Stimulated activated naive B cell treated with anti-CD40 and anti-IgM and Interleukin-4, amounts not matched to agents 10 μg/mL and 1 μg/mL and 100 μg/mL, for 72 hours (primary cell): ENCODE measurements at regions not wholly inside any gene's neighbourhood (a gene's known extent, or its start where the extent isn't known, plus 50 kb on each side); places are given as distances from the start of the nearest gene placed in this dataset.

Source experiments
- ATAC-seq, 2 donors: fragments of 150-1000 bp; cut with Tn5 transposase; replicated peaks; 2 replicates each; pipeline ENCODE4 v1.10.0; 2021; ENCODE audit warnings: moderate library complexity in 1 of 2
- DNase-seq: peaks from one replicate; pipeline ENCODE4 v3.0.0; 2021
- H3K27ac Mint-ChIP-seq: one replicate; pipeline ENCODE4 v1.8.0; 2022; ENCODE audit warnings: mild to moderate bottlenecking, mixed read lengths
- H3K27me3 Mint-ChIP-seq, 2 donors: one replicate each; pipeline ENCODE4 v1.8.0; 2022; ENCODE audit warnings: mixed read lengths in 2 of 2
- H3K36me3 Mint-ChIP-seq, 2 donors: one replicate each; pipeline ENCODE4 v1.8.0; 2022; ENCODE audit warnings: mixed read lengths in 2 of 2, mild to moderate bottlenecking in 1 of 2
- H3K4me1 Mint-ChIP-seq, 2 donors: one replicate each; pipeline ENCODE4 v1.8.0; 2022; ENCODE audit warnings: mixed read lengths in 2 of 2, mild to moderate bottlenecking in 1 of 2
- H3K4me3 Mint-ChIP-seq, 2 donors: one replicate each; pipeline ENCODE4 v1.8.0; 2022; ENCODE audit warnings: mild to moderate bottlenecking in 2 of 2, mixed read lengths in 2 of 2, moderate library complexity in 1 of 2
- H3K9me3 Mint-ChIP-seq, 2 donors: one replicate each; pipeline ENCODE4 v1.8.0; 2022; ENCODE audit warnings: mixed read lengths in 2 of 2, mild to moderate bottlenecking in 1 of 2

- DNase-seq (no peak), ATAC-seq (no peak)
- Mint-ChIP-seq H3K27me3 (peaks cover 0 to 6% of the 10 kb centered on the region in 2 donors), H3K27ac (no peak overlapping the region), H3K4me1 (peaks cover 0 to 2% of the 10 kb centered on the region in 2 donors), H3K36me3 (no peaks in the 10 kb centered on the region), H3K4me3 (no peak overlapping the region), H3K9me3 (peaks cover 2 to 5% of the 10 kb centered on the region in 2 donors)
Observed at GRCh38 chr16:49054606-49055005, 227.0 kb downstream of the CBLN1 start.

GRCh38 chr16:49052846-49053245, 228.8 kb downstream of the CBLN1 start:
- DNase-seq, result no peak
- Mint-ChIP-seq H3K36me3 (no peaks in the 10 kb centered on the region), H3K27me3 (peaks cover 0 to 6% of the 10 kb centered on the region in 2 donors), H3K27ac (no peak overlapping the region), H3K4me1 (peaks cover 0 to 2% of the 10 kb centered on the region in 2 donors), H3K4me3 (no peak overlapping the region), H3K9me3 (peaks cover 2 to 5% of the 10 kb centered on the region in 2 donors)
- no peak for ATAC-seq

GRCh38 chr16:49051576-49051975, 230.1 kb downstream of the CBLN1 start:
- Mint-ChIP-seq H3K27ac (no peak overlapping the region), H3K4me1 (peaks cover 0 to 2% of the 10 kb centered on the region in 2 donors), H3K9me3 (peaks cover 0 to 5% of the 10 kb centered on the region in 2 donors), H3K4me3 (no peak overlapping the region), H3K27me3 (peaks cover 0 to 10% of the 10 kb centered on the region in 2 donors), H3K36me3 (no peaks in the 10 kb centered on the region)
- ATAC-seq (no peak), DNase-seq (no peak)

GRCh38 chr16:49050607-49051006, 231.0 kb downstream of the CBLN1 start:
- no peak overlapping the region for H3K4me3 Mint-ChIP-seq
- H3K9me3 Mint-ChIP-seq, result peaks cover 0 to 9% of the 10 kb centered on the region in 2 donors
- H3K4me1 Mint-ChIP-seq, result no peaks in the 10 kb centered on the region
- DNase-seq (no peak), ATAC-seq (peak in 1 of 2 donors; percentile 19)
- peaks cover 0 to 8% of the 10 kb centered on the region in 2 donors for H3K27me3 Mint-ChIP-seq
- no peak overlapping the region for H3K27ac Mint-ChIP-seq
- no peaks in the 10 kb centered on the region for H3K36me3 Mint-ChIP-seq

- H3K27ac Mint-ChIP-seq, result no peak overlapping the region
- ATAC-seq, result no peak
- peaks cover 0 to 6% of the 10 kb centered on the region in 2 donors for H3K9me3 Mint-ChIP-seq
Observed at GRCh38 chr16:49049644-49050043, 232.0 kb downstream of the CBLN1 start.

GRCh38 chr16:49049191-49049590, 232.4 kb downstream of the CBLN1 start:
- Mint-ChIP-seq H3K27ac (no peak overlapping the region), H3K4me1 (no peaks in the 10 kb centered on the region), H3K4me3 (no peak overlapping the region), H3K36me3 (no peaks in the 10 kb centered on the region), H3K9me3 (peaks cover 0 to 6% of the 10 kb centered on the region in 2 donors), H3K27me3 (peaks cover 0 to 4% of the 10 kb centered on the region in 2 donors)
- no peak for ATAC-seq
- no peak for DNase-seq

More at GRCh38 chr16:49049644-49050043, 232.0 kb downstream of the CBLN1 start:
- Mint-ChIP-seq H3K4me3 (no peak overlapping the region), H3K27me3 (peaks cover 0 to 4% of the 10 kb centered on the region in 2 donors), H3K4me1 (no peaks in the 10 kb centered on the region), H3K36me3 (no peaks in the 10 kb centered on the region)
- DNase-seq, result no peak

GRCh38 chr16:49048557-49048956, 233.1 kb downstream of the CBLN1 start:
- Mint-ChIP-seq H3K4me1 (no peaks in the 10 kb centered on the region), H3K36me3 (no peaks in the 10 kb centered on the region), H3K27me3 (peaks cover 0 to 4% of the 10 kb centered on the region in 2 donors), H3K9me3 (peaks cover 0 to 6% of the 10 kb centered on the region in 2 donors), H3K4me3 (no peak overlapping the region), H3K27ac (no peak overlapping the region)
- DNase-seq (no peak), ATAC-seq (no peak)

- Mint-ChIP-seq H3K4me1 (no peaks in the 10 kb centered on the region), H3K27ac (no peak overlapping the region), H3K36me3 (no peaks in the 10 kb centered on the region), H3K27me3 (no peaks in the 10 kb centered on the region), H3K4me3 (no peak overlapping the region), H3K9me3 (peaks cover 4 to 10% of the 10 kb centered on the region in 2 donors)
- DNase-seq (no peak), ATAC-seq (no peak)
Observed at GRCh38 chr16:49036126-49036525, 245.5 kb downstream of the CBLN1 start.

- no peak for ATAC-seq
Observed at GRCh38 chr16:49027420-49027819, 254.2 kb downstream of the CBLN1 start.

GRCh38 chr16:49026566-49027181, 255.0 kb downstream of the CBLN1 start:
- H3K4me3 Mint-ChIP-seq, result no peak overlapping the region
- no peak overlapping the region for H3K27ac Mint-ChIP-seq
- H3K4me1 Mint-ChIP-seq, result no peaks in the 10 kb centered on the region
- ATAC-seq (no peak), DNase-seq (no peak)
- peaks cover 0 to 9% of the 10 kb centered on the region in 2 donors for H3K9me3 Mint-ChIP-seq
- H3K36me3 Mint-ChIP-seq, result no peaks in the 10 kb centered on the region
- peaks cover 8 to 12% of the 10 kb centered on the region in 2 donors for H3K27me3 Mint-ChIP-seq

More at GRCh38 chr16:49027420-49027819, 254.2 kb downstream of the CBLN1 start:
- DNase-seq, result no peak
- Mint-ChIP-seq H3K27me3 (peaks cover 8 to 12% of the 10 kb centered on the region in 2 donors), H3K36me3 (no peaks in the 10 kb centered on the region), H3K4me3 (no peak overlapping the region), H3K9me3 (peaks cover 0 to 9% of the 10 kb centered on the region in 2 donors), H3K4me1 (no peaks in the 10 kb centered on the region), H3K27ac (no peak overlapping the region)

- H3K4me3 Mint-ChIP-seq, result no peak overlapping the region
- ATAC-seq, result no peak
- peaks cover under 1 to 5% of the 10 kb centered on the region in 2 donors for H3K9me3 Mint-ChIP-seq
- peaks cover 9 to 14% of the 10 kb centered on the region in 2 donors for H3K27me3 Mint-ChIP-seq
- no peaks in the 10 kb centered on the region for H3K4me1 Mint-ChIP-seq
- H3K36me3 Mint-ChIP-seq, result no peaks in the 10 kb centered on the region
- no peak overlapping the region for H3K27ac Mint-ChIP-seq
- DNase-seq, result no peak
Observed at GRCh38 chr16:49024896-49025295, 256.7 kb downstream of the CBLN1 start.

GRCh38 chr16:49024016-49024415, 257.6 kb downstream of the CBLN1 start:
- no peak for ATAC-seq
- DNase-seq, result no peak
- Mint-ChIP-seq H3K4me3 (no peak overlapping the region), H3K4me1 (peaks cover 0 to 1% of the 10 kb centered on the region in 2 donors), H3K27ac (no peak overlapping the region), H3K36me3 (no peaks in the 10 kb centered on the region), H3K9me3 (peaks cover 5 to 7% of the 10 kb centered on the region in 2 donors), H3K27me3 (peaks cover 16 to 23% of the 10 kb centered on the region in 2 donors)

- Mint-ChIP-seq H3K27me3 (peaks cover 16 to 23% of the 10 kb centered on the region in 2 donors), H3K9me3 (peaks cover 5 to 7% of the 10 kb centered on the region in 2 donors), H3K4me1 (peaks cover 0 to 1% of the 10 kb centered on the region in 2 donors), H3K27ac (no peak overlapping the region), H3K36me3 (no peaks in the 10 kb centered on the region), H3K4me3 (no peak overlapping the region)
- DNase-seq (no peak), ATAC-seq (no peak)
Observed at GRCh38 chr16:49023050-49023449, 258.6 kb downstream of the CBLN1 start.

GRCh38 chr16:49022351-49022963, 259.2 kb downstream of the CBLN1 start:
- Mint-ChIP-seq H3K27me3 (peaks cover 16 to 23% of the 10 kb centered on the region in 2 donors), H3K9me3 (peaks cover 5 to 7% of the 10 kb centered on the region in 2 donors), H3K36me3 (no peaks in the 10 kb centered on the region), H3K27ac (no peak overlapping the region), H3K4me3 (no peak overlapping the region), H3K4me1 (peaks cover 0 to 1% of the 10 kb centered on the region in 2 donors)
- no peak for DNase-seq
- ATAC-seq, result no peak

GRCh38 chr16:49021136-49021535, 260.5 kb downstream of the CBLN1 start:
- peaks cover 3 to 7% of the 10 kb centered on the region in 2 donors for H3K9me3 Mint-ChIP-seq
- H3K4me3 Mint-ChIP-seq, result no peak overlapping the region
- DNase-seq (no peak), ATAC-seq (no peak)
- H3K4me1 Mint-ChIP-seq, result peaks cover 0 to 1% of the 10 kb centered on the region in 2 donors
- peaks cover 16 to 23% of the 10 kb centered on the region in 2 donors for H3K27me3 Mint-ChIP-seq
- H3K27ac Mint-ChIP-seq, result no peak overlapping the region
- H3K36me3 Mint-ChIP-seq, result no peaks in the 10 kb centered on the region
